ENCODE measurements at regions not wholly inside any gene's neighbourhood (a gene's known extent, or its start where the extent isn't known, plus 50 kb on each side); places are given as distances from the start of the nearest gene placed in this dataset.

GRCh38 chr1:238248356-238248755 is 357.6 kb upstream of the ZP4 start:
- DNase-seq = no peak

- DNase-seq = no peak
These were observed 351.5 kb upstream of the ZP4 start for GRCh38 chr1:238242181-238242580.

- DNase-seq = no peak
These were observed 350.9 kb upstream of the ZP4 start for GRCh38 chr1:238241607-238242006.

GRCh38 chr1:238239343-238239742 is 348.6 kb upstream of the ZP4 start:
- no peak for DNase-seq

- no peak for DNase-seq
These were observed 343.2 kb upstream of the ZP4 start for GRCh38 chr1:238233966-238234365.

GRCh38 chr1:238232084-238232710 is 341.5 kb upstream of the ZP4 start:
- peak; percentile 63 for DNase-seq

- DNase-seq = no peak
These were observed 336.1 kb upstream of the ZP4 start for GRCh38 chr1:238226810-238227209.

GRCh38 chr1:238223076-238223640 is 332.4 kb upstream of the ZP4 start:
- DNase-seq = no peak

- DNase-seq = no peak
These were observed 331.0 kb upstream of the ZP4 start for GRCh38 chr1:238221738-238222137.

GRCh38 chr1:238214449-238214848 is 323.7 kb upstream of the ZP4 start:
- no peak for DNase-seq

- no peak for DNase-seq
These were observed 314.4 kb upstream of the ZP4 start for GRCh38 chr1:238205045-238205662.

- no peak for DNase-seq
These were observed 311.3 kb upstream of the ZP4 start for GRCh38 chr1:238201992-238202391.

GRCh38 chr1:238199325-238199724 is 308.6 kb upstream of the ZP4 start:
- no peak for DNase-seq

- DNase-seq = no peak
These were observed 305.8 kb upstream of the ZP4 start for GRCh38 chr1:238196516-238196915.

- no peak for DNase-seq
These were observed 300.4 kb upstream of the ZP4 start for GRCh38 chr1:238191170-238191569.

GRCh38 chr1:238187575-238187949 is 296.8 kb upstream of the ZP4 start:
- no peak for DNase-seq

GRCh38 chr1:238186887-238187574 is 296.3 kb upstream of the ZP4 start:
- DNase-seq = no peak

GRCh38 chr1:238177960-238178645 is 287.4 kb upstream of the ZP4 start:
- DNase-seq = no peak

- no peak for DNase-seq
These were observed 286.6 kb upstream of the ZP4 start for GRCh38 chr1:238177351-238177750.

- no peak for DNase-seq
These were observed 285.7 kb upstream of the ZP4 start for GRCh38 chr1:238176441-238176840.

- DNase-seq = no peak
These were observed 281.3 kb upstream of the ZP4 start for GRCh38 chr1:238171985-238172384.

GRCh38 chr1:238161955-238162354 is 271.2 kb upstream of the ZP4 start:
- no peak for DNase-seq

- DNase-seq = no peak
These were observed 263.2 kb upstream of the ZP4 start for GRCh38 chr1:238153939-238154338.

- DNase-seq = no peak
These were observed 262.5 kb upstream of the ZP4 start for GRCh38 chr1:238153253-238153652.

All from NCI-H1694 (cell line).